Transverse colon (tissue), 4 donors: ENCODE measurements at regions not wholly inside any gene's neighbourhood (a gene's known extent, or its start where the extent isn't known, plus 50 kb on each side); places are given as distances from the start of the nearest gene placed in this dataset.

ENCODE experiments used
- CTCF ChIP-seq, 5 experiments: fragments of 200-600 bp in 3 of 5; fragments of 450-650 bp in 2 of 5; sonication (generic) in 3 of 5; IDR thresholded peaks; 1 replicate in 2 of 5; 2 replicates in 3 of 5; pipeline ENCODE4 v1.5.1; 2016 to 2017; ENCODE audit warnings: antibody characterized with exemption in 5 of 5, inconsistent platforms in 3 of 5, mild to moderate bottlenecking in 2 of 5, moderate library complexity in 1 of 5
- EP300 ChIP-seq: sonication (generic); formaldehyde crosslinking; IDR thresholded peaks from one replicate; pipeline ENCODE4 v1.6.1; 2017; ENCODE audit warnings: antibody characterized with exemption, low read depth
- POLR2AphosphoS5 ChIP-seq, 3 donors: sonication (generic); formaldehyde crosslinking; IDR thresholded peaks; one replicate each; pipeline ENCODE4 v1.6.1; 2016; ENCODE audit warnings: antibody characterized with exemption in 3 of 3

GRCh38 chr3:150274372-150274771 is 133.7 kb upstream of the TSC22D2 start:
- no peak for TF ChIP-seq EP300
- TF ChIP-seq CTCF (IDR thresholded peaks at IDR 0.05), result no peak
- no peak for TF ChIP-seq POLR2AphosphoS5 (IDR thresholded peaks at IDR 0.05)
